ENCODE measurements at regions not wholly inside any gene's neighbourhood (a gene's known extent, or its start where the extent isn't known, plus 50 kb on each side); places are given as distances from the start of the nearest gene placed in this dataset.

DNA sequence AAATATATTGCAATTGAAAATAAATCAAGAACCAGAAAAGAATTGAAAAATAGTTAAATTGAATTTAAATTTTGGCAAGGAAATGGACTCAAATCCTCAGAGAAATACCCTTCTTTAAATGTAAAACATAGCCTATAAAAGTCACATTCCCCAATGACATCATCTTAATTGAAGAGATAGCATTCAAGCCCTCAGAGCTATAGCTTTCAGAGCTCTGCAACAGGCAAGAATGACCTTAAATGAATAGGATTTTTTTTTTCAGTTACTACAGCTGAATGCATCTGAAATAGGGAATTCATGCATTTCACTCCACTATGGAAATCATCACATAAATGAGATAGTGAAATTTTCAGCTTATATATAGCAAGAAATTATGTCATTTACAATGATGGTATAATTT lies 1049.0 kb downstream of the OLFM4 start:
- TF ChIP-seq CTCF (IDR thresholded peaks at IDR 0.05) (no peak), POLR2AphosphoS5 (IDR thresholded peaks at IDR 0.05) (no peak), POLR2A (IDR thresholded peaks at IDR 0.05; ENCODE audit: low read depth) (no peak), EP300 (IDR thresholded peaks at IDR 0.05) (no peak)

All from esophagus muscularis mucosa (tissue), 4 donors.